Esophagus muscularis mucosa (tissue), 3 donors: ENCODE measurements at regions not wholly inside any gene's neighbourhood (a gene's known extent, or its start where the extent isn't known, plus 50 kb on each side); places are given as distances from the start of the nearest gene placed in this dataset.

Experiments used
- POLR2A ChIP-seq: fragments of 450-650 bp; IDR thresholded peaks from one replicate; pipeline ENCODE4 v1.6.1; 2017; ENCODE audit warnings: antibody characterized with exemption, moderate library complexity, mild to moderate bottlenecking, low read depth
- TF ChIP-seq, protein P1 (sequence below), 3 experiments: fragments of 200-600 bp in 2 of 3; fragments of 450-650 bp in 1 of 3; sonication (generic) in 2 of 3; IDR thresholded peaks; one replicate each; pipeline ENCODE4 v1.5.1; 2017 to 2019; ENCODE audit warnings: antibody characterized with exemption in 3 of 3, mild to moderate bottlenecking in 2 of 3, moderate library complexity in 1 of 3

DNA sequence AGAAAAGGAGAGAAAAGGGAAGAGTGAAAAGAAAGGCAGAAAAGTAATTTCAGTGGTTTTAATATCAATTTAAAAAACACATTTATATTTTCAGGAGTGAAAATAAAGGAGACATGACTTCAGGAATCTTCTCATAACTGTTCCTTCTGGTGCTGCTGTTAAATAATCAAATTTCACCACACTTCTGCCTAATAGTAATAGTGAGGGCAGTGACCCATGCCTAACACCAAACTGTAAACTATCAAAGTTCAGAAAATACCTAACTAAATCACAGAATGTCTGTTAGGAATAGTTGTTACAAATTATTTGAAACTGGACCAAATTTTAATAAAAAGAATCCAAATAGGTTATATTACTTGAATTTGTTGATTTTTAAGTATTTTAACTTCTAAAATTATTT, 169.4 kb downstream of the RPL10L start:
- TF ChIP-seq, protein P1, sequence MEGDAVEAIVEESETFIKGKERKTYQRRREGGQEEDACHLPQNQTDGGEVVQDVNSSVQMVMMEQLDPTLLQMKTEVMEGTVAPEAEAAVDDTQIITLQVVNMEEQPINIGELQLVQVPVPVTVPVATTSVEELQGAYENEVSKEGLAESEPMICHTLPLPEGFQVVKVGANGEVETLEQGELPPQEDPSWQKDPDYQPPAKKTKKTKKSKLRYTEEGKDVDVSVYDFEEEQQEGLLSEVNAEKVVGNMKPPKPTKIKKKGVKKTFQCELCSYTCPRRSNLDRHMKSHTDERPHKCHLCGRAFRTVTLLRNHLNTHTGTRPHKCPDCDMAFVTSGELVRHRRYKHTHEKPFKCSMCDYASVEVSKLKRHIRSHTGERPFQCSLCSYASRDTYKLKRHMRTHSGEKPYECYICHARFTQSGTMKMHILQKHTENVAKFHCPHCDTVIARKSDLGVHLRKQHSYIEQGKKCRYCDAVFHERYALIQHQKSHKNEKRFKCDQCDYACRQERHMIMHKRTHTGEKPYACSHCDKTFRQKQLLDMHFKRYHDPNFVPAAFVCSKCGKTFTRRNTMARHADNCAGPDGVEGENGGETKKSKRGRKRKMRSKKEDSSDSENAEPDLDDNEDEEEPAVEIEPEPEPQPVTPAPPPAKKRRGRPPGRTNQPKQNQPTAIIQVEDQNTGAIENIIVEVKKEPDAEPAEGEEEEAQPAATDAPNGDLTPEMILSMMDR (IDR thresholded peaks at IDR 0.05) = no peak
- no peak for TF ChIP-seq POLR2A
